GM06990 (cell line): ENCODE measurements at regions not wholly inside any gene's neighbourhood (a gene's known extent, or its start where the extent isn't known, plus 50 kb on each side); places are given as distances from the start of the nearest gene placed in this dataset.

Experiments used
- DNase-seq: peaks from one replicate; pipeline ENCODE4 v3.0.0-alpha.2; 2011; ENCODE audit not compliant: insufficient read length; ENCODE audit errors: extremely low read depth
- H3K27me3 ChIP-seq: replicated peaks from 2 replicates; pipeline ENCODE4 v1.6.0; 2011; ENCODE audit warnings: low read length; ENCODE audit not compliant: control insufficient read depth, insufficient read depth
- H3K36me3 ChIP-seq: 2 replicates; pipeline ENCODE4 v1.5.1; 2011; ENCODE audit warnings: low read length; ENCODE audit not compliant: control insufficient read depth, insufficient read depth
- H3K4me3 ChIP-seq: replicated peaks from 2 replicates; pipeline ENCODE4 v1.5.1; 2011; ENCODE audit warnings: low read depth, mild to moderate bottlenecking, control low read depth, low read length
- TF ChIP-seq, protein P1 (sequence below): IDR thresholded peaks from 2 replicates; pipeline ENCODE4 v1.5.1; 2011; ENCODE audit warnings: low read length, control low read depth, mild to moderate bottlenecking, inconsistent platforms; ENCODE audit not compliant: insufficient read depth, poor library complexity, severe bottlenecking

DNA sequence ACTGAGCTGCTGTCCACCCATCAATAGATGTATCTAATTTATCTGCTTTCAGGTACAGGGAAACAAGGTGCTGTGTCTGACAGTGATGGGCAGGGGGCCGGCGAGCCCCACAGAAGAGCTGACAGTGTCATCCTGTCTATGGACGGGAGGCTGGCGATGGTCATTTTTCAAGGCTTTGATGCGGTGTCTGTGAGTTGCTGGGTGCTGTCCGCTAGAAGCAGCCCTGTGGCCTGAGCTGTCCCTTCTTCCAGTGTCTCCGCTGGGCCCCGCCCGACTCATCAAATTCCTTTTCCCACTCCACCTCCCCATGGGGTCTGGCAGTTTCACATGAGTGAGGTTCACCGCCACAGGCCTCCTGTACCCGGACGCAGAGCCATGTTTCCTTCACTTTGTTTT, 161.4 kb upstream of the PMEPA1 start:
- Histone ChIP-seq H3K4me3 (no peak overlapping the region), H3K27me3 (no peaks in the 10 kb centered on the region; the same call in 1 of the 2 replicates), H3K36me3 (no peaks in the 10 kb centered on the region)
- no peak for DNase-seq
- TF ChIP-seq, protein P1, sequence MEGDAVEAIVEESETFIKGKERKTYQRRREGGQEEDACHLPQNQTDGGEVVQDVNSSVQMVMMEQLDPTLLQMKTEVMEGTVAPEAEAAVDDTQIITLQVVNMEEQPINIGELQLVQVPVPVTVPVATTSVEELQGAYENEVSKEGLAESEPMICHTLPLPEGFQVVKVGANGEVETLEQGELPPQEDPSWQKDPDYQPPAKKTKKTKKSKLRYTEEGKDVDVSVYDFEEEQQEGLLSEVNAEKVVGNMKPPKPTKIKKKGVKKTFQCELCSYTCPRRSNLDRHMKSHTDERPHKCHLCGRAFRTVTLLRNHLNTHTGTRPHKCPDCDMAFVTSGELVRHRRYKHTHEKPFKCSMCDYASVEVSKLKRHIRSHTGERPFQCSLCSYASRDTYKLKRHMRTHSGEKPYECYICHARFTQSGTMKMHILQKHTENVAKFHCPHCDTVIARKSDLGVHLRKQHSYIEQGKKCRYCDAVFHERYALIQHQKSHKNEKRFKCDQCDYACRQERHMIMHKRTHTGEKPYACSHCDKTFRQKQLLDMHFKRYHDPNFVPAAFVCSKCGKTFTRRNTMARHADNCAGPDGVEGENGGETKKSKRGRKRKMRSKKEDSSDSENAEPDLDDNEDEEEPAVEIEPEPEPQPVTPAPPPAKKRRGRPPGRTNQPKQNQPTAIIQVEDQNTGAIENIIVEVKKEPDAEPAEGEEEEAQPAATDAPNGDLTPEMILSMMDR: no peak

DNA sequence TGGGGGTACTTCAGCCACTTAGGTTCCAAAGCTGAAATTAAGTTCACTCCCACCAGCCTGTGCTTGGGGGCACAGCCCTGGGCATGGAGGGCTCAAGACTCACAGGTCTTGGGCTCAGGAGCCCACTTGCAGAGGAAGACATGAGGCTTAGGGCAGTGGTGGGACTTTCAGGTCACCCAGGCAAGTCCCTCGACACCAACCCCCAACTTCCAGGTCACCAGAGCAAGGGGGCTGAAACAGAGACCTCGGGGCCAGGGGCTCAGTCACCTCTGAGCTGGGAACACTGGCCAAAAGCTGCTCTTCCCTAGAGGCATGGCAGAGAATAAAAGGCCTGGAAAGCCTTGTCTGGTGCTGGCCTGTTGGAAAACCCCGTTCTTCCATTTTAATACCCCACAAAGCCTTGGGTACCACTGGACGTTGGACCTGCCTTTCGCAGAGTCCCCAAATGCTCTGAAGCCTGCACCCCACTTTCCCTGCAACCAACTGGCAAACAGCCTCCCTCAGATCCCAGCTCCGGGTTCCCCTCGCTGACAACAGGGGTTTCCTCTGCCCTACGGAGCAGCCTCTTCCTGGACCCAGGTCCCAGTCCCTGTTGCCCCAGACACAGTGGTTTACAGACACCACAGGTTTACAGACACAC, 160.9 kb upstream of the PMEPA1 start:
- no peaks in the 10 kb centered on the region for H3K36me3 ChIP-seq
- H3K4me3 ChIP-seq: no peak overlapping the region
- no peak for DNase-seq
- H3K27me3 ChIP-seq: no peaks in the 10 kb centered on the region; the same call in 1 of the 2 replicates
- TF ChIP-seq, protein P1: no peak

DNA sequence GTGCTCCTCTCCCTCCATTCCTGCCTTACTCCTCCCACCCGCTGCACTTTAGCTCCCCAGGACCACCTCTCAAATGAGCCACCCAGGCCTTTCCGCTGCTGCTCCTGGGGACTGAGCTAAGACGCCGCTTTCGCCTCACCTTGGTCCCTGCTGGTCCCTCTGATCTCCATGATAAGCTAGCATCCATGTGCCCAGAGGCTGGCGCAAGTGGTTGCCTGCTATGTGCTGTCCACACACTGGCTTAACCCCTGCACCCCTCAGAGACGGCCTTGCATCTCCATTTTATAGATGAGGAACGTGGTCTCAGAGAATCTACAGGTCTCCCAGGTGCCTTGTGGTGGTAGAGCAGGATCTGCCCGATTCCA, 160.1 kb upstream of the PMEPA1 start:
- Histone ChIP-seq H3K4me3 (no peak overlapping the region), H3K36me3 (no peaks in the 10 kb centered on the region), H3K27me3 (no peaks in the 10 kb centered on the region; the same call in 1 of the 2 replicates)
- no peak for DNase-seq
- TF ChIP-seq, protein P1: no peak

DNA sequence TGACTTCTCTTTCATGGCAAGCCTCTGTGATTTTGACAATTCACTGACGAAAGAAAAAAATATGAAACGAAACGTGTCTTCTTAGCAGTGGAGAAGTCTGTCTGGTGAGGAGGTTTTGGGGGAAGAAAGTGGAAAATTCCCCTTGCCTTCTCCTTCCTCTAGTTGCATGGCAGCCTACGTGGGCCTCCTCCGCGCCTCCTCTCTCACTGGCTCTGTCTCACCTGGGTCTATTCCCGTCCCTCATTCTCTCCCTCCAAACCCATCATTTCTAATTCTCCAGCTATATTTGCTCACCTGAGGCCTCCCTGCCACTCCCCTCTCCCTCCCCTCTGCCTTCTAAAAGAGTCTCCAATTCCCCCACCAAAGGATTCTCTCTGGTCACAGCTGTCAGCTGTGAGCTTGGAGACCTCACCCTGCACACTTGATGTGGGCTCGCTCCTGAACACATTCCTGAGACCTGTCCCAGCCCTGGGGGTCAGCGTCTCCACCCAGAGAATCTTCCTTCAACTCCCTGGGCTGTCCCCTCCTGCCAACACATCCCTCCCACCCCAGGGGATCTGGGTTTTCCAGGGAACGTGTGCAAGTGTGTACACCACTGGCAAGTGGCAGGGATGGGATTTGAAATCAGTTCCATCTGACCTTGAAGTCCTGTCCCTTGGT, 159.6 kb upstream of the PMEPA1 start:
- no peak overlapping the region for H3K4me3 ChIP-seq
- TF ChIP-seq, protein P1: no peak
- no peaks in the 10 kb centered on the region for H3K36me3 ChIP-seq
- DNase-seq: no peak
- no peaks in the 10 kb centered on the region; the same call in 1 of the 2 replicates for H3K27me3 ChIP-seq

DNA sequence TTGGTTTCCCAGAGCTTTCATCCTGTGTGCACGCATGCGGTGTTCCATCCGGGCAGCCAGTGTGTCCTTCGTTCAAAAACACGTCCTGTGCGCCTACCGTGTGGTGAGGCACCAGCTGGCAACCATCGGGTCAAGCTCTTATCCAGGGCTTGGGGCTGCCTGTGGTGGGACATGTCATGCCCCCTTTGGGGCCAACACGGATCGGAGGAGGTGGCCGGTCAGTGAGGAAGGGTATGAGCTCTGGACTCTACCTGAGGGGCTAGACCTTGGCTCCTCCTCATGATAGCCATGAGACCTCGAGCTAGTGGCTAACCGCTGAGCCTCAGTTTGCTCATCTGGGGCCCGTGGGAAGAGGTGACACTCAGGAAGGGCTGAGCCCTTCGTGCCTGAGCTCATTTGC, 158.5 kb upstream of the PMEPA1 start:
- H3K4me3 ChIP-seq: no peak overlapping the region
- DNase-seq: no peak
- TF ChIP-seq, protein P1: no peak
- H3K36me3 ChIP-seq: no peaks in the 10 kb centered on the region
- H3K27me3 ChIP-seq: no peaks in the 10 kb centered on the region; the same call in 1 of the 2 replicates
